Neural cell (in vitro differentiated cells): ENCODE measurements at regions not wholly inside any gene's neighbourhood (a gene's known extent, or its start where the extent isn't known, plus 50 kb on each side); places are given as distances from the start of the nearest gene placed in this dataset.
"Not testable (repeated sequence)": the region's sequence is repeated elsewhere in the genome, so short reads cannot be mapped to it uniquely, and the experiment has no call there.

Source experiments
- CTCF ChIP-seq: fragments of 450-650 bp; IDR thresholded peaks from 2 replicates; pipeline ENCODE4 v1.5.1; 2014; ENCODE audit warnings: antibody characterized with exemption, mild to moderate bottlenecking, moderate library complexity; ENCODE audit not compliant: poor library complexity, severe bottlenecking
- EP300 ChIP-seq: fragments of 450-650 bp; conservative IDR thresholded peaks from 2 replicates; pipeline ENCODE4 v1.6.1; 2014; ENCODE audit warnings: antibody characterized with exemption, mild to moderate bottlenecking, moderate library complexity; ENCODE audit not compliant: poor library complexity, severe bottlenecking
- EZH2 ChIP-seq: fragments of 200-600, 300-800 bp; shearing (Covaris generic), sonication (generic); IDR thresholded peaks from 2 replicates; pipeline ENCODE4 v1.6.1; 2014; ENCODE audit warnings: antibody characterized with exemption, low read length, borderline replicate concordance, mild to moderate bottlenecking; ENCODE audit not compliant: insufficient read depth, poor library complexity, severe bottlenecking
- MXI1 ChIP-seq: fragments of 450-650 bp; conservative IDR thresholded peaks from 2 replicates; pipeline ENCODE4 v1.6.1; 2014; ENCODE audit warnings: antibody characterized with exemption, mild to moderate bottlenecking; ENCODE audit not compliant: poor library complexity, severe bottlenecking
- POLR2AphosphoS5 ChIP-seq: IDR thresholded peaks from 2 replicates; pipeline ENCODE4 v1.6.1; 2012
- RAD21 ChIP-seq: fragments of 450-650 bp; conservative IDR thresholded peaks from 2 replicates; pipeline ENCODE4 v1.6.1; 2014; ENCODE audit warnings: antibody characterized with exemption, mild to moderate bottlenecking, moderate library complexity
- REST ChIP-seq: IDR thresholded peaks from 2 replicates; pipeline ENCODE4 v1.6.1; 2012; ENCODE audit warnings: borderline replicate concordance
- TAF1 ChIP-seq: IDR thresholded peaks from 2 replicates; pipeline ENCODE4 v1.6.1; 2012; ENCODE audit warnings: low read depth

GRCh38 chr14:56007491-56007890 is 110.7 kb upstream of the PELI2 start:
- not testable (repeated sequence) for TF ChIP-seq CTCF, POLR2AphosphoS5, REST, MXI1, EZH2, TAF1, EP300, RAD21
